ENCODE measurements at regions not wholly inside any gene's neighbourhood (a gene's known extent, or its start where the extent isn't known, plus 50 kb on each side); places are given as distances from the start of the nearest gene placed in this dataset.

DNA sequence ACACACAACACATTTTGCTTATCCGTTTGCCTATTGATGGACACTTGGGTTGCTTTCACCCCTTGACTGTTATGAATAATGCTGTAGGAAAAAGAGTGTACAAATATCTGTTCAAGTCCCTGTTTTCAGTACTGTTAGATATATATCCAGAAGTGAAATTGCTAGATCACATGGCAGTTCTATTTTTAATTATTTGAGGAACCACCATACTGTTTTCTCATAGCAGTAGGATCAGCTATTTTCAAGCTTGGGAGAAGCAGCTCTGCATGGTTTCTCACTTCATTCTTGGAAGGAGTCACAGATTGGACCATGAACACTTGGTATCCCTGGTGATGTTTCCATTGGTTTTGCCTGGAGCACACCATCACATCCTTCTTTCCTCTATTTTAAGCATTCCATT is 114.4 kb upstream of the ZP4 start:
- WGBS, 2 experiments (ENCODE audit: insufficient coverage in 2 of 2), result no CpG with 5 or more reads among the region's 1 CpG
- Histone ChIP-seq H3K36me3 (ENCODE audit: control insufficient read depth, insufficient read depth, low read length) (no peaks in the 10 kb centered on the region), H3K4me1 (ENCODE audit: control insufficient read depth, insufficient read depth, low read length, poor library complexity, severe bottlenecking) (no peaks in the 10 kb centered on the region), H3K9me3 (ENCODE audit: control insufficient read depth, low read length) (no peaks in the 10 kb centered on the region), H3K27ac (ENCODE audit: low read depth, low read length, severe bottlenecking) (no peak overlapping the region), H3K4me3 (ENCODE audit: extremely low read depth, insufficient read depth, low read length, poor library complexity, severe bottlenecking) (no peak overlapping the region)

DNA sequence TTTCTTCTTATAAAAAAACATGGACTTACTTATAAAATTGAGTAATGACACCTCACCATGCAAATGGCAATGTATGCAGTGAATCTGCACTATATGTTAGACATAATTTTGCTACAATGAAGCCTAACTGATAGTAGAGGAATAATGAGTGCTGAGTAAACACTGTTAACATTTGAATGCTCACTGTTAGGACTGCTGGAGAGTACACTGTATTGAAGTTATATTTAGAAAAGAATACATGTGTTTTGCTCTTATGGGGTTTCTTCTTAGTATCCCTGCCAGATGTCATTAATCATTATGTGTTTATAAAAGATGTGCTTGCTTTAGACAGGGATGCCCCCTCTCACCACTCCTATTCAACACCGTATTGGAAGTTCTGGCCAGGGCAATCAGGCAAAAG is 111.1 kb upstream of the ZP4 start:
- Histone ChIP-seq H3K9me3 (ENCODE audit: control insufficient read depth, low read length) (no peaks in the 10 kb centered on the region), H3K27ac (ENCODE audit: low read depth, low read length, severe bottlenecking) (no peak overlapping the region), H3K4me1 (ENCODE audit: control insufficient read depth, insufficient read depth, low read length, poor library complexity, severe bottlenecking) (no peaks in the 10 kb centered on the region), H3K4me3 (ENCODE audit: extremely low read depth, insufficient read depth, low read length, poor library complexity, severe bottlenecking) (no peak overlapping the region), H3K36me3 (ENCODE audit: control insufficient read depth, insufficient read depth, low read length) (no peaks in the 10 kb centered on the region)
- no CpG with 5 or more reads among the region's 1 CpG for WGBS, 2 experiments (ENCODE audit: insufficient coverage in 2 of 2)

- Histone ChIP-seq H3K4me1 (ENCODE audit: control insufficient read depth, insufficient read depth, low read length, poor library complexity, severe bottlenecking) (no peaks in the 10 kb centered on the region), H3K9me3 (ENCODE audit: control insufficient read depth, low read length) (no peaks in the 10 kb centered on the region), H3K27ac (ENCODE audit: low read depth, low read length, severe bottlenecking) (no peak overlapping the region), H3K4me3 (ENCODE audit: extremely low read depth, insufficient read depth, low read length, poor library complexity, severe bottlenecking) (no peak overlapping the region), H3K36me3 (ENCODE audit: control insufficient read depth, insufficient read depth, low read length) (no peaks in the 10 kb centered on the region)
- WGBS, 2 experiments (ENCODE audit: insufficient coverage in 2 of 2), result 88% methylated on average over 1 of the region's 4 CpGs; no CpG with 5 or more reads in 1 of the 2 experiments
These were observed 108.8 kb upstream of the ZP4 start for GRCh38 chr1:237999426-238000052.

- Histone ChIP-seq H3K4me1 (ENCODE audit: control insufficient read depth, insufficient read depth, low read length, poor library complexity, severe bottlenecking) (no peaks in the 10 kb centered on the region), H3K4me3 (ENCODE audit: extremely low read depth, insufficient read depth, low read length, poor library complexity, severe bottlenecking) (no peak overlapping the region), H3K9me3 (ENCODE audit: control insufficient read depth, low read length) (no peaks in the 10 kb centered on the region), H3K36me3 (ENCODE audit: control insufficient read depth, insufficient read depth, low read length) (no peaks in the 10 kb centered on the region), H3K27ac (ENCODE audit: low read depth, low read length, severe bottlenecking) (no peak overlapping the region)
- 88 to 93% methylated on average over 4 of the region's 4 CpGs for WGBS, 2 experiments (ENCODE audit: insufficient coverage in 2 of 2)
These were observed 107.9 kb upstream of the ZP4 start for GRCh38 chr1:237998581-237998980.

DNA sequence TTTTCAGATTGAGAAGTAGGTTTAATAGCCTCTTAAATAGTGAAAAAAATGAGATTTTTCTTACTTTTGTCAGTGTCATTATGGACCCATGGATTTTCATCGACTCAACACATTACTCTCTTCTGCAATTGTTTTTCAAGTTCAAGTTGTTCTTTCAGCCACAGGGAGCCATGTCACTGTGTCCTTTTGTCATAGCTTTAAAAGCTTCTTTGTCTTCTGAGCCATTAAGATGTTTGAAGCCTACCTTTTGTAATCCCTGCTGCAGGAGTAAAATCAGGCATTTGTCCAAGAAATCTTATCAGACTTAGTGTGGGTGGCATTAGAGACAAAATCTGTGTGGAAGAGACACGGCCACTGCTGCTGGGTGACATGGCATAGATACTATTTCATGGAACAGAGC is 92.8 kb upstream of the ZP4 start:
- Histone ChIP-seq H3K4me3 (ENCODE audit: extremely low read depth, insufficient read depth, low read length, poor library complexity, severe bottlenecking) (no peak overlapping the region), H3K4me1 (ENCODE audit: control insufficient read depth, insufficient read depth, low read length, poor library complexity, severe bottlenecking) (no peaks in the 10 kb centered on the region), H3K36me3 (ENCODE audit: control insufficient read depth, insufficient read depth, low read length) (no peaks in the 10 kb centered on the region), H3K9me3 (ENCODE audit: control insufficient read depth, low read length) (no peaks in the 10 kb centered on the region), H3K27ac (ENCODE audit: low read depth, low read length, severe bottlenecking) (no peak overlapping the region)
- WGBS, 2 experiments (ENCODE audit: insufficient coverage in 2 of 2), result 60 to 82% methylated on average over 1 to 2 of the region's 2 CpGs

- 92 to 95% methylated on average over 2 of the region's 3 CpGs for WGBS, 2 experiments (ENCODE audit: insufficient coverage in 2 of 2)
These were observed 90.5 kb upstream of the ZP4 start for GRCh38 chr1:237981223-237981622.

DNA sequence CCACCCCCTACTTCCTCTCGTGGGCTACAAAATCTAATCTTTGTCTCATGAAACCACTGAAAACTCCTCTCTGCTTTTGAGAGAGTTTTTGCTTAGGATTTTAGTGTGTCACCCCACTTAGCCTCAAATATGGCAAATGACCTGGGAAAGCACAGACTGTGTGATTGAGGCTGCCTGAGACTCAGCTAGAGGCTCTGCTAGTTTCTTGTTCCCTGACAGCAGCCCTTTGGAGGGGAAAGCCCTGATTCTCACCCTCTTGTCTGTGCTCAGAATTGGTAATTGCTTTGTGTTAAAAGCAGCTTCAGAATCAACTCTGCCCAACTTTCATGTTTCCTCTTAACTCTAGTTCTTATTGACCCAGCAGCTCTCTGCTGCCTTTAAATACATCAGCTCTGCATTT is 85.6 kb upstream of the ZP4 start:
- Histone ChIP-seq H3K4me1 (ENCODE audit: control insufficient read depth, insufficient read depth, low read length, poor library complexity, severe bottlenecking) (peaks cover 3% of the 10 kb centered on the region), H3K9me3 (ENCODE audit: control insufficient read depth, low read length) (no peaks in the 10 kb centered on the region), H3K27ac (ENCODE audit: low read depth, low read length, severe bottlenecking) (no peak overlapping the region), H3K36me3 (ENCODE audit: control insufficient read depth, insufficient read depth, low read length) (no peaks in the 10 kb centered on the region), H3K4me3 (ENCODE audit: extremely low read depth, insufficient read depth, low read length, poor library complexity, severe bottlenecking) (no peak overlapping the region)
- WGBS, 2 experiments (ENCODE audit: insufficient coverage in 2 of 2), result no CpG with 5 or more reads among the region's 1 CpG

More at GRCh38 chr1:237981223-237981622, 90.5 kb upstream of the ZP4 start:
- Histone ChIP-seq H3K9me3 (ENCODE audit: control insufficient read depth, low read length) (no peaks in the 10 kb centered on the region), H3K4me1 (ENCODE audit: control insufficient read depth, insufficient read depth, low read length, poor library complexity, severe bottlenecking) (no peaks in the 10 kb centered on the region), H3K4me3 (ENCODE audit: extremely low read depth, insufficient read depth, low read length, poor library complexity, severe bottlenecking) (no peak overlapping the region), H3K36me3 (ENCODE audit: control insufficient read depth, insufficient read depth, low read length) (no peaks in the 10 kb centered on the region), H3K27ac (ENCODE audit: low read depth, low read length, severe bottlenecking) (no peak overlapping the region)

DNA sequence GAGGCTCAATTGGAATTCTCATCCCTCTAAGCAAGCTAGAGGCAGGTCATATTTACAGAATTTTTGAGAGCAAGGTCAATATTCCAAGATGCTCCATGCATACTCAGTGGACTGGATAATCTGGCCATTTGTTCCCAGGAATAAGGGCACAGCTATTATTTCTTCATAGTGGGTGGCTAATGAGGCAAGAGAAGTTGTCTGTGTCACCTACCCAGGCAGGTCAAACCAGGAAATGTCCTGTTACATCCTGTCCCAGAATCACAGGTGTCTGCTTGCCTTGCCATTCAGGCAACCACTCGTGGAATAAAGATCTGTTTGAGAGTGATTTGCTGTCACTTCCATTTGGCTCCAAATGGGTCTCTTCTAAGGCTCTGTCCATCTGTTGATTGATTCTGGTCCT is 85.2 kb upstream of the ZP4 start:
- Histone ChIP-seq H3K36me3 (ENCODE audit: control insufficient read depth, insufficient read depth, low read length) (no peaks in the 10 kb centered on the region), H3K4me1 (ENCODE audit: control insufficient read depth, insufficient read depth, low read length, poor library complexity, severe bottlenecking) (peaks cover 3% of the 10 kb centered on the region), H3K9me3 (ENCODE audit: control insufficient read depth, low read length) (no peaks in the 10 kb centered on the region), H3K27ac (ENCODE audit: low read depth, low read length, severe bottlenecking) (no peak overlapping the region), H3K4me3 (ENCODE audit: extremely low read depth, insufficient read depth, low read length, poor library complexity, severe bottlenecking) (no peak overlapping the region)
- WGBS, 2 experiments (ENCODE audit: insufficient coverage in 2 of 2), result 50% methylated on average over 1 of the region's 1 CpG; no CpG with 5 or more reads in 1 of the 2 experiments

DNA sequence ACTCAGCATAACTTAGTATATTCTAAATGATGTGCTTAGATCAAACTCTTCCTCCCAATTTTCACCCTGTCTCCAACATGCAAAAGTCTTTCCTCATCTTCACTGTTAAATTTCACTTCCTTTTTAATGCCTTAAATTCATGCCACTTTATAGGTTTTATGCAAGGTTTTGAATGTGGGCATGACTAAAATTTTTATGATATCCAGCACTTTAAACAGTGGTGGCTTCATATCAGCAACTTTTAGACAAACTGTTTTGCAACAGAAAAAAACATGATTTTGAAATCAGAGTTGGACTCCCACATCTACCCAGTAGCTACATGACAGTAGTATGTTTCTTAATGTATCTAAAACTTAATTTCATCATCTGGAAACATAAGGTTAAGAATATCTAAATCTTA is 84.7 kb upstream of the ZP4 start:
- H3K4me1 ChIP-seq (ENCODE audit: control insufficient read depth, insufficient read depth, low read length, poor library complexity, severe bottlenecking), result peaks cover 3% of the 10 kb centered on the region
- H3K4me3 ChIP-seq (ENCODE audit: extremely low read depth, insufficient read depth, low read length, poor library complexity, severe bottlenecking), result no peak overlapping the region
- no peaks in the 10 kb centered on the region for H3K9me3 ChIP-seq (ENCODE audit: control insufficient read depth, low read length)
- no peak overlapping the region for H3K27ac ChIP-seq (ENCODE audit: low read depth, low read length, severe bottlenecking)
- H3K36me3 ChIP-seq (ENCODE audit: control insufficient read depth, insufficient read depth, low read length), result no peaks in the 10 kb centered on the region

- Histone ChIP-seq H3K27ac (ENCODE audit: low read depth, low read length, severe bottlenecking) (no peak overlapping the region), H3K9me3 (ENCODE audit: control insufficient read depth, low read length) (no peaks in the 10 kb centered on the region), H3K4me3 (ENCODE audit: extremely low read depth, insufficient read depth, low read length, poor library complexity, severe bottlenecking) (no peak overlapping the region), H3K36me3 (ENCODE audit: control insufficient read depth, insufficient read depth, low read length) (no peaks in the 10 kb centered on the region), H3K4me1 (ENCODE audit: control insufficient read depth, insufficient read depth, low read length, poor library complexity, severe bottlenecking) (peaks cover 3% of the 10 kb centered on the region)
- WGBS, 2 experiments (ENCODE audit: insufficient coverage in 2 of 2), result 80% methylated on average over 1 of the region's 4 CpGs; no CpG with 5 or more reads in 1 of the 2 experiments
These were observed 81.5 kb upstream of the ZP4 start for GRCh38 chr1:237972186-237972585.

DNA sequence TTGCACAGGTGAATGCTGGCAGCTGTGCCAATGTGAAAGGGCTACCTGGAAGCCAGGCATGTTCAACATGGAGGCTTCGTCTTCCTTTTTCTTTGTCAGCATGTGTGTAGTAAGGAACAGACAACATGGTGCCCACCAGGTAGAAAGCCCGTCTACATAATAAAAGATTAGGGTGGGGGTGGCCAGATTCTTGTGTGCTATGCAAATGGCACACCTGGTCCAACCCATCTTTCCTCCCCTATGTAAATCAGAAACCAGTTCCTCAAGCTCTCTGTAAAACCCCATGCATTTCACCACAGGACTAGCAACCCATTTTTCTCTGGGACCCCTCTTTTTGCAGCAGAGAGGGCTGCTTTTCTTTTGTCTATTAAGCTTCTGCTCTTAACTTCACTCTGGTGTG is 72.3 kb upstream of the ZP4 start:
- H3K4me1 ChIP-seq (ENCODE audit: control insufficient read depth, insufficient read depth, low read length, poor library complexity, severe bottlenecking), result no peaks in the 10 kb centered on the region
- no peak overlapping the region for H3K4me3 ChIP-seq (ENCODE audit: extremely low read depth, insufficient read depth, low read length, poor library complexity, severe bottlenecking)
- no peaks in the 10 kb centered on the region for H3K36me3 ChIP-seq (ENCODE audit: control insufficient read depth, insufficient read depth, low read length)
- no peaks in the 10 kb centered on the region for H3K9me3 ChIP-seq (ENCODE audit: control insufficient read depth, low read length)
- no peak overlapping the region for H3K27ac ChIP-seq (ENCODE audit: low read depth, low read length, severe bottlenecking)
- WGBS, 2 experiments (ENCODE audit: insufficient coverage in 2 of 2), result 57 to 88% methylated on average over 1 of the region's 2 CpGs
